LoVo (cell line): ENCODE measurements at regions not wholly inside any gene's neighbourhood (a gene's known extent, or its start where the extent isn't known, plus 50 kb on each side); places are given as distances from the start of the nearest gene placed in this dataset.
"Not testable (repeated sequence)": the region's sequence is repeated elsewhere in the genome, so short reads cannot be mapped to it uniquely, and the experiment has no call there.

Experiments used
- DNase-seq: peaks from one replicate; pipeline ENCODE4 v3.0.0-alpha.2; 2016; ENCODE audit warnings: low spot score

DNA sequence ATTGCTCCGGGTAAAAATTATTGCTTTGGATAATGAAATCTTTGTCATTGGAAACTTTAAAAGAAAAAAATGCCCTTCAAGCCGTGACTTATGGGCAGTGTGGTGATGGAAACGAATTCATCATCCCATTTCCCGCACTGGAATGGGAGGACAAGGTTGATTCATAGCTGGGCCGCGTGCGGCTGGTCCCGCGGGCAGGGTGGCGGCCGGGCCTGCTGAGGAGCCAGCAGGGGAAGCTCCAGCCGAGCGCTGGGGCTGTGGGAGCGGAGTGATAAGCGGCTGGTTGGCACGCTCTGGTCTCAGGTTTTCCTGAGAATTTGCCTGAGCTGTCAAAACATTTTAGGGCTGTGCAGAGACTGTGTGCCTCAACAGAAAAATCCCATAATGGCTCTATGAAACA, 351.7 kb downstream of the CDC5L start:
- no peak for DNase-seq

DNA sequence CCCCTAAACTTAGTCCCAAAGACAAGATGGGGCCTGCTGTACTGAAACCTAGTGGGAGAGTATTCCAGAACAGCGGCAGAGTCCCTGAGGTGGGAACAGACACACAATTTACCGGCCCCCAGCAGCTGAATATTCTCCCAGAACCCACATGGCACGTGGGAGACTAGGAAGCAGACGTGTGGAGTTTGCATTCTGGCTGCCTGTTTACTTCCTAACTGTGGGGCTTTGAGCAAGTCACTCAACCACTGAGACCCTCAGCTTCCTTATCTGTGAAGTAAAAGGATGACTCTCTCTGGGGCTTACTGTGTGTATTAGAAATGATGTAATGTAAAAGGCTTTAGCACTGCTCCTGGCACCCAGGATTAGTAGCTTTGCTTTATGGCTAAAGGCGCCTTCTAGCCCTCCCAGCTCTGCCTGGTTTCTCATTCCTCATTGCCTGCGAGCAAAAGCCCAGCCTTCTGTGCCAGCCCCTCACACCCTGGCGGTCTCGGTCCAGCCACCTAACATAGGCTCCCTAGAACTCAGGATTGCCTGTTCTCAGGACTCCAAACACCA, 353.1 kb downstream of the CDC5L start:
- no peak for DNase-seq

DNA sequence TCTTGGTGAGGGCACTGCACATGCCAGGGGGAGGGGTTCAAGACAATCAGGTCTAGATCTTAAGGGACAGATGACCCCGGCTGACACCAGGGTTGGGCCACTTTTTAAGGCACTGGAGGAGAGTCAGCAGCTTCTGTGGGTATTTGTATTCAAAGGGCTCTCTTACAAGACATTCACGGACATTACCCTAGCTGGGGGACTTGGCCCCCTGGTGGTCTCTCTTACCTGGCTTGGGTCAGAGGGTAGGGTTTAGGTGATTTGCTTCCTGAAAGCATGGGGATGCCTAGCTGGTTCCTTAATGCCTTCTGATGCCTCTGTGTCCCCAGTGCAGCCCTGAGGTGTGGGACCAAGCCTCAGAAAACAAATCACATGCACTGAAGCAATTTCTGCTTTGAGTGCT, 354.7 kb downstream of the CDC5L start:
- no peak for DNase-seq

DNA sequence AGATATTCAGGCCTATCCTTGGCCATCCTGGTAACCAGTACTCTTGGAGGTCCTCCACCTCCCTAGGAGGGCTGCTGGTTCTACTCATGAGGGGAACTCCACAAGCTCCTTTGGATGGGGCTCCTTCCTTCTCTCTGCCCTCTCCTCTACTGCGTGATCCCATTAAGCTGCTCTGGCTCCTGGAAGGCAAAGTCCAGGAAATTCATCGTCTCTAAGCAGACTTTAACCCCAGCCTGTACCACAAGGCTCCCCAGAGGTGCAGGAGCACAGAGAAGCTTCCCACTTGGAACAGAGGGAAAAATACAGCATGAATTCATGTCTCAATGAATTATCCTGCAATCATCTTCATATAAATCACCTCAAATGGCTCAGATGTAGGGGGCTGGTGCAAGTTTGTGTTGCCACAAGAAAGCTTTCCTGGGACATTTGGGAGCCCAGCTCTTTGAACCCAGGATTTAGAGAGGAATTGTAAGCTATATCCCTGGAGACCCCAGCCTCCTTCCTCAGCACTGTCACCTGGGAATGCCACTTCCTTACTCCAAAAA, 355.4 kb downstream of the CDC5L start:
- no peak for DNase-seq

DNA sequence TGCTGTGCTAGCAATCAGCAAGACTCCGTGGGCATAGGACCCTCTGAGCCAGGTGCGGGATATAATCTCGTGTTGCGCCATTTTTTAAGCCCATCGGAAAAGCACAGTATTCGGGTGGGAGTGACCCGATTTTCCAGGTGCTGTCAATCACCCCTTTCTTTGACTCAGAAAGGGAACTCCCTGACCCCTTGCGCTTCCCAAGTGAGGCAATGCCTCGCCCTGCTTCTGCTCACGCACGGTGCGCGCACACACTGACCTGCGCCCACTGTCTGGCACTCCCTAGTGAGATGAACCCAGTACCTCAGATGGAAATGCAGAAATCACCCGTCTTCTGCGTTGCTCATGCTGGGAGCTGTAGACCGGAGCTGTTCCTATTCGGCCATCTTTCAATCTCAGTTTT, 372.6 kb downstream of the CDC5L start:
- not testable (repeated sequence) for DNase-seq

DNA sequence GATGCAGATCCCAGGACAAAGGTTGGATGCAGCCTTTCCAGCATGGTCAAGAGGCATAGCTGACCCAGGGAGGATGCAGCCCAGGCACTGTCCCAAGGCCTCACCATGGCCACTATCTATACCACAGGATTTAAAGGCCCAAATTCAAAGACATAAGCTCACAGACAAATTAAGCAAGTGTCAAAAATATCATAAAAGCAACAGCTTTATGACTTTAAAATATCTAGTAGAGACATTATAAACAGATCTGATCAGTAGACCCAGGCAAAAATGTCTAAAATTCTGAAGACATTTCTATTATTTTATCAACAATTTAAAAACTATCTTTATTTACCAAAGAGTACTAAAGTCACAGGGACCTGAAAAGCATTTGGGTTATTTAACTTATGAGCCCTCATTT, 373.5 kb downstream of the CDC5L start:
- DNase-seq, result no peak

DNA sequence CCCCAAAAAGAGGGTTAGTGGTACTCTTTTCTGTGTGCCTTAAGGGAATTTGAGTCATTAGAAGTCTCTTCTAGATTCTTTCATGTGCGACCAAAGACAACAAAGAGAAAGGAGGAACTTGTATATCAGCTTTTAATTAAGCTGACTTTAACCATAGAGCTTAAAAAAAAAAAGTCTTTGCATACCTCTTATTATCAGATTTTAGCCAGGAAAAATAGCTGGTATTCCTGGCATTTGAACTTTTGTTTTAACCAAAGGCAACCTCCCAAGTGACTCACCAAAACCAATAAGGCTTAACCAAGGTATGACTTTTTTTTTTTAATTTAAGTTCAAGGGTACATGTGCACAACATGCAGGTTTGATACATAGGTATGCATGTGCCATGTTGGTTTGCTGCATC, 375.0 kb downstream of the CDC5L start:
- no peak for DNase-seq

DNA sequence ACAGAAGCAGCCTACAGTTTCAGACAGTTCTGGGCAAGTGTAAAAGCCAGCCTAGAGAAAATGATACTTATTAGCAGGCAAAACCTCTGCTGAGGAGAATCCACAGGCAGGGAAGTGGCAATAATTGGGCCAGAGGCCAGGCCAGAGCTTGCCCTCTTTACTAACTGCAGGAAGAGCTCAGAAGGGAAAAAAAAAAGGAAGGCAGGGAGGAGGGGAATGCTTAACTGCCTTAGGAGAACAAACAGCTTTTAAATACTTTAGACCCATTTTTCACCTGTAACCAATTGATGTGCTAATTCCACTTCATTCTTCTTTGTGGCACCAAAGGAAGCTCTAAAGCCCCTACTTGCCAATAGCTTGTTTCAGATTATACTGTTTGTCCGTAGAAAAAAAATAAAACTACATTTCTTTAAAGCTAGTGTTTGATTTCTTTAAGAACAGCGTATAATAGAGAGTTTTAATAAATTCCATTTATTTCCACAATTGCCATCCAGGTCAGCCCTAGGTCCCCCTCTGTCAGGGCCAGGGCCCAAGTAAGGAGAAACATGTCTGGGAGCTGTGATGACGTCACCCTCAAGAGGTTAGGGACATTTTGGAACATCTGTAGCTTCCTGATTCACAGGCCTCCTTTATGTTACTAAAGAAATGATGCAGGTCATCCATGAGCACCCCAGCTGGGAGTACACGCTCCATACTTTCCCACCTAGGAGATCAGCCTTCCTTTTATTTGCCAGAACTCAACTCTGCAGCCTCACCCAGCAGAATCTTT, 384.3 kb downstream of the CDC5L start:
- no peak for DNase-seq

GRCh38 chr6:44772838-44773237, 385.3 kb downstream of the CDC5L start:
- DNase-seq, result no peak

GRCh38 chr6:44775121-44775520, 387.6 kb downstream of the CDC5L start:
- no peak for DNase-seq

DNA sequence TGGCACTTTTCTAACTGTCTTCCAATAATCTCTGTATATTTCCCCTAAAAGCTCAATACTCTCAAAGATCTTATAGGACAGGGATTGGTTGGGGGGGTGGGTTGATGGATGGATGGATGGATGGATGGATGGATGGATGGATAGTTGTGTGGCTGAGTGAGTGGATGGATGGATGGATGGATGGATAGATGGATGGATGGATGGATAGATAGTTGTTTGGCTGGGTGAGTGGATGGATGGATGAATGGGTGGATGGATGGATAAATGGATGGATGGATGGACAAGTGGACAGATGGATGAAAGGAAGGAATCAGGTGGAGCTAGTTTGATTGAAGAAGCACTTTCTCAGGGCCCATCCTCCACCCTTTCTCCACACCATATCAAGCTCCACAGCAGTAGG, 388.8 kb downstream of the CDC5L start:
- no peak for DNase-seq

GRCh38 chr6:44778513-44778912, 391.0 kb downstream of the CDC5L start:
- DNase-seq, result no peak
